Panc1 (cell line): ENCODE measurements at regions not wholly inside any gene's neighbourhood (a gene's known extent, or its start where the extent isn't known, plus 50 kb on each side); places are given as distances from the start of the nearest gene placed in this dataset.
A peak's percentile ranks its signal among the peaks of the same experiment; 100 is the strongest.

Experiments
- ATAC-seq: fragments of 200-7000 bp; cut with Tn5 transposase; 2 replicates; pipeline ENCODE4 v1.9.1; 2020; ENCODE audit warnings: mild to moderate bottlenecking, moderate library complexity
- BruUV-seq: library from RNA; stranded (reverse); fragments of 400-500 nt; replicated peaks from 2 replicates; lab custom pipeline; 2021; lab: Mats Ljungman, UMichigan
- CTCF ChIA-PET: fragments of 300-600 bp; sonication (Branson Sonifier 250); formaldehyde crosslinking; loops from one replicate; lab custom pipeline; 2022; ENCODE audit warnings: antibody characterized with exemption; lab: Charles Lee
- POLR2A ChIA-PET: fragments of 300-600 bp; sonication (Branson Sonifier 250); formaldehyde crosslinking; loops from one replicate; lab custom pipeline; 2022; ENCODE audit warnings: antibody characterized with exemption; lab: Charles Lee
- DNase-seq: peaks from one replicate; pipeline ENCODE4 v3.0.0-alpha.2; 2010; ENCODE audit warnings: low read depth, low spot score
- H3K27ac ChIP-seq: 2 replicates; pipeline ENCODE4 v1.5.1; 2011; ENCODE audit warnings: mild to moderate bottlenecking, low read length, inconsistent platforms
- H3K27me3 ChIP-seq: fragments of 200-500 bp; sonication (Bioruptor generic); 2 replicates; pipeline ENCODE4 v1.6.0; 2014; ENCODE audit warnings: low read length, inconsistent platforms; ENCODE audit not compliant: control insufficient read depth, insufficient read depth
- H3K36me3 ChIP-seq: fragments of 200-500 bp; sonication (Bioruptor generic); 2 replicates; pipeline ENCODE4 v1.5.1; 2014; ENCODE audit warnings: inconsistent platforms, mild to moderate bottlenecking, low read length, moderate library complexity; ENCODE audit not compliant: control insufficient read depth, insufficient read depth
- H3K4me1 ChIP-seq: 2 replicates; pipeline ENCODE4 v1.5.1; 2011; ENCODE audit warnings: inconsistent platforms, mild to moderate bottlenecking, low read length, moderate library complexity; ENCODE audit not compliant: control insufficient read depth, insufficient read depth
- H3K4me3 ChIP-seq, 2 experiments: 2 replicates each; pipeline ENCODE4 v1.5.1; 2011 to 2012; ENCODE audit warnings: low read depth in 2 of 2, low read length in 2 of 2, mild to moderate bottlenecking in 2 of 2, inconsistent platforms in 1 of 2, moderate library complexity in 1 of 2
- H3K9me3 ChIP-seq: fragments of 200-500 bp; sonication (Bioruptor generic); 2 replicates; pipeline ENCODE4 v1.5.1; 2014; ENCODE audit warnings: low read depth, mild to moderate bottlenecking, inconsistent platforms, low read length, moderate library complexity; ENCODE audit not compliant: control insufficient read depth, insufficient read depth
- CTCF ChIP-seq: fragments of 450-650 bp; IDR thresholded peaks from 2 replicates; pipeline ENCODE4 v1.5.1; 2017; ENCODE audit warnings: mild to moderate bottlenecking
- POLR2AphosphoS5 ChIP-seq: IDR thresholded peaks from 2 replicates; pipeline ENCODE4 v1.6.1; 2012; ENCODE audit warnings: mild to moderate bottlenecking, low read depth, low read length, moderate library complexity
- REST ChIP-seq, 2 experiments: IDR thresholded peaks; 2 replicates each; pipeline ENCODE4 v1.6.1; 2011 to 2012; ENCODE audit warnings: low read depth in 2 of 2, control low read depth in 1 of 2, low read length in 1 of 2, mild to moderate bottlenecking in 1 of 2, moderate library complexity in 1 of 2; ENCODE audit not compliant: insufficient read depth in 1 of 2
- SIN3A ChIP-seq: IDR thresholded peaks from 2 replicates; pipeline ENCODE4 v1.6.1; 2012; ENCODE audit warnings: low read depth, mild to moderate bottlenecking, low read length, moderate library complexity, borderline replicate concordance; ENCODE audit not compliant: insufficient read depth
- TCF7L2 ChIP-seq: IDR thresholded peaks from 2 replicates; pipeline ENCODE4 v1.6.1; 2011; ENCODE audit warnings: mild to moderate bottlenecking, low read depth, low read length, inconsistent platforms
- in situ Hi-C: cut with HindIII; loops from 2 replicates; pipeline ENCODE4 v1.10.0; 2016; ENCODE audit warnings: low sequenced_read_pairs, low pct_unique_long_range_greater_than_20kb
- intact Hi-C: fragments of 100-400 bp; cut with micrococcal nuclease; formaldehyde crosslinking; loops from one replicate; pipeline ENCODE4 v1.10.0; 2022; ENCODE audit not compliant: unreplicated experiment

GRCh38 chr2:163475815-163476214, 260.0 kb downstream of the FIGN start:
- TF ChIP-seq REST (IDR thresholded peaks at IDR 0.05; ENCODE audit: insufficient read depth in 1 of 2, low read depth in 2 of 2, low read length in 1 of 2) (no peak), POLR2AphosphoS5 (no peak), CTCF (no peak), TCF7L2 (no peak), SIN3A (no peak)
- Histone ChIP-seq H3K36me3 (no peaks in the 10 kb centered on the region), H3K9me3 (no peaks in the 10 kb centered on the region), H3K4me1 (no peaks in the 10 kb centered on the region), H3K27ac (no peak overlapping the region), H3K27me3 (no peaks in the 10 kb centered on the region), H3K4me3 (no peak overlapping the region)
- intact Hi-C loops (no loop called here), in situ Hi-C loops (no loop called here)
- ChIA-PET CTCF (no interaction called here), POLR2A (no interaction called here)
- no TSS peak for BruUV-seq
- DNase-seq = no peak
- ATAC-seq = no peak

GRCh38 chr2:163474889-163475288, 260.9 kb downstream of the FIGN start:
- CTCF ChIA-PET = no interaction called here
- no peak for ATAC-seq
- no peak for TF ChIP-seq TCF7L2
- TF ChIP-seq CTCF = no peak

More at GRCh38 chr2:163474889-163475288, 260.9 kb downstream of the FIGN start:
- H3K9me3 ChIP-seq = no peaks in the 10 kb centered on the region
- in situ Hi-C loops (no loop called here), intact Hi-C loops (no loop called here)
- no TSS peak for BruUV-seq
- peak overlapping the region; percentile 37; the same call in 1 of the 2 replicates for H3K27ac ChIP-seq
- H3K36me3 ChIP-seq = no peaks in the 10 kb centered on the region
- H3K4me3 ChIP-seq = no peak overlapping the region
- H3K27me3 ChIP-seq = no peaks in the 10 kb centered on the region
- DNase-seq = no peak
- POLR2A ChIA-PET = no interaction called here
- H3K4me1 ChIP-seq = no peaks in the 10 kb centered on the region
